ENCODE measurements at regions not wholly inside any gene's neighbourhood (a gene's known extent, or its start where the extent isn't known, plus 50 kb on each side); places are given as distances from the start of the nearest gene placed in this dataset.

DNA sequence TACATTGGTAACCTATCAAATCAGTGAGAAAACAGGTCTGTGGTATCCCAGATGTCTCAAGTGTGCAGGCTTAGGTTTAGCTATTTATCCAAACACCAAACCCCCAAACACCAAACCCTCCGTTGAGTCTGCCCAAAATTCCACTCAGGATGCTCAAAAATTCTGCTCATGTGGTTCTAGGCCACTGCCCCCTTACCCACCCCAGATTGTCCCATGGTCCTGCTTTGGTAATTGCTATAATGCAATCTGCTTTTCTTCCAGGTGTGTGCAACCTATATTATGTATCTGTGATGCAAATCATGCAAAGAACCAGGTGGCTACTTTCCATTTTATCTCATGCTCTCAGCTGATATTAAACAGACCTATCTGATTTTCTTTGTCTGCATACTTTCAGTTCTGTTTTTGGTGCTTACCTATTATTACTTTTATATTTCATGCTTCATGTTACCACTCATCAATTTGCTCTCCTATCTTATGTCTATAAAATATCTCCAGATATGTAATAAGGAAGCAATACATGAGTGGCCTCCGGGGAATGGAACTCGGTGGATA lies 123.7 kb downstream of the TOMM20 start:
- H3K36me3 ChIP-seq (replicated peaks in 1 of 2; ENCODE audit: control insufficient read depth in 1 of 2, insufficient read depth in 2 of 2, low read length in 2 of 2), result no peaks in the 10 kb centered on the region
- H3K4me1 ChIP-seq (ENCODE audit: insufficient read depth, low read length), result peaks cover 5% of the 10 kb centered on the region; the same call in 1 of the 2 replicates
- no peak overlapping the region for H3K4me2 ChIP-seq (ENCODE audit: low read depth, low read length)
- TF ChIP-seq MBD4 (IDR thresholded peaks at IDR 0.05; ENCODE audit: borderline replicate concordance, low read length) (no peak), SIX1 (CRISPR knock-in tag; IDR thresholded peaks at IDR 0.05; ENCODE audit: borderline replicate concordance) (no peak), REPIN1 (CRISPR knock-in tag; IDR thresholded peaks at IDR 0.05; ENCODE audit: borderline replicate concordance, low read depth) (no peak), JDP2 (CRISPR knock-in tag; IDR thresholded peaks at IDR 0.05; ENCODE audit: borderline replicate concordance) (no peak), FOXO1 (CRISPR knock-in tag; IDR thresholded peaks at IDR 0.05) (no peak), MAFF (IDR thresholded peaks at IDR 0.05; ENCODE audit: low read depth, low read length) (no peak), ZMYM2 (CRISPR knock-in tag; IDR thresholded peaks at IDR 0.05) (no peak), ZNF724P (CRISPR knock-in tag; IDR thresholded peaks at IDR 0.05; ENCODE audit: borderline replicate concordance) (no peak)
- TF ChIP-seq, protein P1, sequence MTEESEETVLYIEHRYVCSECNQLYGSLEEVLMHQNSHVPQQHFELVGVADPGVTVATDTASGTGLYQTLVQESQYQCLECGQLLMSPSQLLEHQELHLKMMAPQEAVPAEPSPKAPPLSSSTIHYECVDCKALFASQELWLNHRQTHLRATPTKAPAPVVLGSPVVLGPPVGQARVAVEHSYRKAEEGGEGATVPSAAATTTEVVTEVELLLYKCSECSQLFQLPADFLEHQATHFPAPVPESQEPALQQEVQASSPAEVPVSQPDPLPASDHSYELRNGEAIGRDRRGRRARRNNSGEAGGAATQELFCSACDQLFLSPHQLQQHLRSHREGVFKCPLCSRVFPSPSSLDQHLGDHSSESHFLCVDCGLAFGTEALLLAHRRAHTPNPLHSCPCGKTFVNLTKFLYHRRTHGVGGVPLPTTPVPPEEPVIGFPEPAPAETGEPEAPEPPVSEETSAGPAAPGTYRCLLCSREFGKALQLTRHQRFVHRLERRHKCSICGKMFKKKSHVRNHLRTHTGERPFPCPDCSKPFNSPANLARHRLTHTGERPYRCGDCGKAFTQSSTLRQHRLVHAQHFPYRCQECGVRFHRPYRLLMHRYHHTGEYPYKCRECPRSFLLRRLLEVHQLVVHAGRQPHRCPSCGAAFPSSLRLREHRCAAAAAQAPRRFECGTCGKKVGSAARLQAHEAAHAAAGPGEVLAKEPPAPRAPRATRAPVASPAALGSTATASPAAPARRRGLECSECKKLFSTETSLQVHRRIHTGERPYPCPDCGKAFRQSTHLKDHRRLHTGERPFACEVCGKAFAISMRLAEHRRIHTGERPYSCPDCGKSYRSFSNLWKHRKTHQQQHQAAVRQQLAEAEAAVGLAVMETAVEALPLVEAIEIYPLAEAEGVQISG (CRISPR knock-in tag; IDR thresholded peaks at IDR 0.05), result no peak
- TF ChIP-seq, protein P2, sequence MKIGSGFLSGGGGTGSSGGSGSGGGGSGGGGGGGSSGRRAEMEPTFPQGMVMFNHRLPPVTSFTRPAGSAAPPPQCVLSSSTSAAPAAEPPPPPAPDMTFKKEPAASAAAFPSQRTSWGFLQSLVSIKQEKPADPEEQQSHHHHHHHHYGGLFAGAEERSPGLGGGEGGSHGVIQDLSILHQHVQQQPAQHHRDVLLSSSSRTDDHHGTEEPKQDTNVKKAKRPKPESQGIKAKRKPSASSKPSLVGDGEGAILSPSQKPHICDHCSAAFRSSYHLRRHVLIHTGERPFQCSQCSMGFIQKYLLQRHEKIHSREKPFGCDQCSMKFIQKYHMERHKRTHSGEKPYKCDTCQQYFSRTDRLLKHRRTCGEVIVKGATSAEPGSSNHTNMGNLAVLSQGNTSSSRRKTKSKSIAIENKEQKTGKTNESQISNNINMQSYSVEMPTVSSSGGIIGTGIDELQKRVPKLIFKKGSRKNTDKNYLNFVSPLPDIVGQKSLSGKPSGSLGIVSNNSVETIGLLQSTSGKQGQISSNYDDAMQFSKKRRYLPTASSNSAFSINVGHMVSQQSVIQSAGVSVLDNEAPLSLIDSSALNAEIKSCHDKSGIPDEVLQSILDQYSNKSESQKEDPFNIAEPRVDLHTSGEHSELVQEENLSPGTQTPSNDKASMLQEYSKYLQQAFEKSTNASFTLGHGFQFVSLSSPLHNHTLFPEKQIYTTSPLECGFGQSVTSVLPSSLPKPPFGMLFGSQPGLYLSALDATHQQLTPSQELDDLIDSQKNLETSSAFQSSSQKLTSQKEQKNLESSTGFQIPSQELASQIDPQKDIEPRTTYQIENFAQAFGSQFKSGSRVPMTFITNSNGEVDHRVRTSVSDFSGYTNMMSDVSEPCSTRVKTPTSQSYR (CRISPR knock-in tag; IDR thresholded peaks at IDR 0.05; ENCODE audit: borderline replicate concordance), result no peak
- TF ChIP-seq, protein P3, sequence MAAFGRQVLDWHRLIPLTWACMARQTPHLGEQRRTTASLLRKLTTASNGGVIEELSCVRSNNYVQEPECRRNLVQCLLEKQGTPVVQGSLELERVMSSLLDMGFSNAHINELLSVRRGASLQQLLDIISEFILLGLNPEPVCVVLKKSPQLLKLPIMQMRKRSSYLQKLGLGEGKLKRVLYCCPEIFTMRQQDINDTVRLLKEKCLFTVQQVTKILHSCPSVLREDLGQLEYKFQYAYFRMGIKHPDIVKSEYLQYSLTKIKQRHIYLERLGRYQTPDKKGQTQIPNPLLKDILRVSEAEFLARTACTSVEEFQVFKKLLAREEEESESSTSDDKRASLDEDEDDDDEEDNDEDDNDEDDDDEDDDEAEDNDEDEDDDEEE (CRISPR knock-in tag; IDR thresholded peaks at IDR 0.05), result no peak
- H3K79me2 ChIP-seq (ENCODE audit: insufficient read depth, low read length), result no peaks in the 10 kb centered on the region
- no peaks in the 10 kb centered on the region for H4K20me1 ChIP-seq (ENCODE audit: insufficient read depth, low read length)
- no peak for ATAC-seq
- H3K9ac ChIP-seq (ENCODE audit: insufficient read depth, low read depth, low read length), result no peak overlapping the region
- 70% methylated on average over 3 of the region's 3 CpGs for WGBS (ENCODE audit: low lambda C conversion rate)
- ChIA-PET POLR2A (no interaction called here), CTCF (ENCODE audit: low intra/inter-chr PET ratio, low total read pairs) (no interaction called here)
- no peak for DNase-seq (ENCODE audit: low spot score)
- BruUV-seq (replicated peaks), result no TSS peak
- H3K27me3 ChIP-seq (ENCODE audit: control insufficient read depth in 1 of 2, insufficient read depth in 2 of 2, low read length in 2 of 2), result no peaks in the 10 kb centered on the region
- no peak overlapping the region for H3K27ac ChIP-seq (ENCODE audit: extremely low read length, insufficient read depth, low read length)
- in situ Hi-C loops (cut with HindIII; ENCODE audit: extremely low pct_ligation_motif_present, low pct_unique_long_range_greater_than_20kb), result no loop called here
- intact Hi-C loops (cut with micrococcal nuclease; ENCODE audit: unreplicated experiment), result no loop called here
- H2AFZ ChIP-seq (ENCODE audit: low read length), result no peak overlapping the region
- H3K9me3 ChIP-seq (ENCODE audit: low read length), result no peaks in the 10 kb centered on the region
- no peak for FAIRE-seq
- H3K4me3 ChIP-seq (replicated peaks in 1 of 3; ENCODE audit: insufficient read depth in 1 of 3, low read depth in 2 of 3, low read length in 3 of 3), result no peak overlapping the region
